Choroid plexus epithelial cell (primary cell): ENCODE measurements at regions not wholly inside any gene's neighbourhood (a gene's known extent, or its start where the extent isn't known, plus 50 kb on each side); places are given as distances from the start of the nearest gene placed in this dataset.

Experiments
- DNase-seq: peaks from one replicate; pipeline ENCODE4 v3.0.0-alpha.2; 2010; ENCODE audit warnings: low read depth
- H3K4me3 ChIP-seq: 2 replicates; pipeline ENCODE4 v1.5.1; 2011; ENCODE audit warnings: low read depth, mild to moderate bottlenecking, control low read depth, low read length, moderate library complexity
- CTCF ChIP-seq: conservative IDR thresholded peaks from 2 replicates; pipeline ENCODE4 v1.5.1; 2011; ENCODE audit warnings: low read depth, mild to moderate bottlenecking, control low read depth, inconsistent platforms, low read length, moderate library complexity

GRCh38 chr5:129378961-129379360 lies 81.1 kb upstream of the ADAMTS19 start:
- no peak overlapping the region for H3K4me3 ChIP-seq
- TF ChIP-seq CTCF = no peak
- no peak for DNase-seq

- no peak for DNase-seq
- no peak overlapping the region for H3K4me3 ChIP-seq
- TF ChIP-seq CTCF = no peak
These were observed 80.7 kb upstream of the ADAMTS19 start for GRCh38 chr5:129379406-129379805.

GRCh38 chr5:129382921-129383672 lies 77.0 kb upstream of the ADAMTS19 start:
- H3K4me3 ChIP-seq = no peak overlapping the region
- TF ChIP-seq CTCF = no peak
- DNase-seq = no peak

GRCh38 chr5:129384193-129384592 lies 75.9 kb upstream of the ADAMTS19 start:
- no peak overlapping the region for H3K4me3 ChIP-seq
- no peak for DNase-seq
- no peak for TF ChIP-seq CTCF

GRCh38 chr5:129384736-129385135 lies 75.4 kb upstream of the ADAMTS19 start:
- no peak for TF ChIP-seq CTCF
- H3K4me3 ChIP-seq = no peak overlapping the region
- no peak for DNase-seq

GRCh38 chr5:129387944-129388343 lies 72.2 kb upstream of the ADAMTS19 start:
- DNase-seq = no peak
- TF ChIP-seq CTCF = no peak
- no peak overlapping the region for H3K4me3 ChIP-seq

GRCh38 chr5:129392681-129393080 lies 67.4 kb upstream of the ADAMTS19 start:
- no peak overlapping the region for H3K4me3 ChIP-seq
- no peak for DNase-seq
- no peak for TF ChIP-seq CTCF
